D341Med (cell line): ENCODE measurements at regions not wholly inside any gene's neighbourhood (a gene's known extent, or its start where the extent isn't known, plus 50 kb on each side); places are given as distances from the start of the nearest gene placed in this dataset.

Experiments used
- DNase-seq: peaks from one replicate; pipeline ENCODE4 v3.0.0; 2012; ENCODE audit warnings: low spot score

- no peak for DNase-seq
Measured at GRCh38 chr13:103335241-103335640, 269.0 kb upstream of the SLC10A2 start.

GRCh38 chr13:103331924-103332323 is 265.7 kb upstream of the SLC10A2 start:
- no peak for DNase-seq

DNA sequence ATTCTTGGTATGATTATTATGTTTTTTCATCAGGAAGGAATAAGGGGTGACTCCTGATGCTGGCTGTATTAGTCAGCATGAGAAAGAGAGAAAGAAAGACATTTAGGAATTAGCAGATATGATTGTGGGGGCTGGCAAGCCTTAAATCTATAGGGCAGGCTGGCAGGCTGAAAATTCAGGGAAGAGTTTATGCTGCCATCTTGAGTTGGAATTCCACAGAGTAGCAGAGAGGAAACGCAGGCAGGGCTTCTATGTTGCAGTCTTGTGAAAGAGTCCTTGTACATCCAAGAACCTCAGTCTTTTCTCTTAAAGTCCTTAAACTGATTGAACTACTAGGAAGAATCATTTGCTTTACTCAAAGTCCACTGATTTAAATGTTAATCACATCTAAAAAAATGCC is 262.7 kb upstream of the SLC10A2 start:
- DNase-seq = no peak

- DNase-seq = no peak
Measured at GRCh38 chr13:103326326-103326725, 260.1 kb upstream of the SLC10A2 start.

DNA sequence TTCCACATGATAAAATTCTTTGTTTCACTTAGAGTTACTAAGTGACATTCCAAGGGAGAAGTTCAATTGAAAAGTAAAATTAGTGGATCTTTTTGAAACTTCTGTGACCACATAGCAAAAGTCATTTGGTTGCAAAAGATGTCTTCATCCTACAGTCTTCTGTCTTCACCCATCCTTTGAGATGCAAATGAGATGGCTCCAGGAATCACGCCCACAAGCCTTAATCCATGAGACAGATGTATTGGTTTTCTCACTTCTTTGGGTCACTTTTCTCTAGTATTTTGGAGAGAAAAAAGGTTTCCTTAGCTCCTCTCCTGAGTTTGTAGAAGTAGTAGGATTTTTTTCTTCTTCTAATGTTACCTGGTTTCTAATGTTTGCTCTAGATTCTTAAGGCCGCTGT is 259.5 kb upstream of the SLC10A2 start:
- DNase-seq = no peak

GRCh38 chr13:103324641-103325040 is 258.4 kb upstream of the SLC10A2 start:
- DNase-seq = no peak

- DNase-seq = no peak
Measured at GRCh38 chr13:103315711-103316110, 249.5 kb upstream of the SLC10A2 start.

DNA sequence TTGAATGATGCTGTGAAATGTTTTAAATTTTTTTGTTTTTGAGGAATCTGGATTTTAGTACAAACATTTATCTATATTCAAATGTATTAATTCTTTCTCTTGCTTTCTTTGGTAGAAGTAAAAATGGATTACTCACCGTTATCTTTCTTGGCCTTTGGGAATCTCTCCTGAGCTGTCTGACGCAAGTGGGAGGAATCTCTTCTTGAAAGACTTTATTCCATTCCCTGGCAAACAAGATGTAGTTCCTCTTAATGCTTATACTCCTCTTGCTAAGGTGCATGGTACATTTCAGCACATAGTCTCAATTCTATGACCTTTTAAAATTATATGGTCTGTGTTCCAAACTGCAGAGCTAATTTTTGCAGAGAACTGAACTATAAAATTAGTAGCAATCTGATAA is 246.2 kb upstream of the SLC10A2 start:
- no peak for DNase-seq

DNA sequence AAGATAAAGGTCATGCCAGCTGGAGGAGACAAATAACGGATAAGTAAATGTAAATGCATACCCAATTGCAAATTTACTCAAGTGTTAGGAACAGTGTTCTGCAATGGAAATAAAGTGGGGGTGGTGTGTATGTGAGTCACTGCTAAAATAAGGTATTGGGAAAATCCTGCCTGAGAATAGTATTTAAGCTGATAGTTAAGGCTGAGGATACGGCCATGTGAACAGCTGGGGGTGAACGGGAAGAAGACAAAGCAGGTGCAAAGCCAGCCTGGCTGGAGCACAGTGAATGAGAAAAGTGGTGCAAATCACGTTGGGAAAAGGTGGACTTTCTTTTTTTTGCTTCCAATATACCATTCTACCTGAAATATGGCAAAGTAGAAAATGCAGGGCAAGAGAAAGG is 242.4 kb upstream of the SLC10A2 start:
- DNase-seq = no peak

GRCh38 chr13:103306163-103306562 is 239.9 kb upstream of the SLC10A2 start:
- DNase-seq = no peak

- DNase-seq = no peak
Measured at GRCh38 chr13:103303078-103303651, 236.9 kb upstream of the SLC10A2 start.

DNA sequence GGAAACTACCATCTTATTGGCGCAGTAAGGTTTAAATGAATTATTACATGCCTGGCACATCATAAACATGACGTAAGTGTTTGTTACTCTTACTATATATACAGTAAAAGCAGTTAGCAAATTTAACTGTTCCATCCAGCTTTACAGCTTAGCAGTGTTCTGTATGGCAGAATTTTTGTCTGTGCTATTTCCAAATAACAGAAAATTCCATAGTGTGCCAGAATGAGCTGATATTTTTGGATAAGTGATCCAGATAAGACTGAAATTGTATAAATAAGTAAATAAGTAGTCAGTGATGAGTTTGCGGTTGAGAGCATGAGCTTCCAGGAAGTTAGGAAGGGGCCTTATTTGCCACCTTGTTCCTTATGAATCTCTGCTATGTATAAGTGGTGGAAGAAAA is 236.5 kb upstream of the SLC10A2 start:
- DNase-seq = no peak

DNA sequence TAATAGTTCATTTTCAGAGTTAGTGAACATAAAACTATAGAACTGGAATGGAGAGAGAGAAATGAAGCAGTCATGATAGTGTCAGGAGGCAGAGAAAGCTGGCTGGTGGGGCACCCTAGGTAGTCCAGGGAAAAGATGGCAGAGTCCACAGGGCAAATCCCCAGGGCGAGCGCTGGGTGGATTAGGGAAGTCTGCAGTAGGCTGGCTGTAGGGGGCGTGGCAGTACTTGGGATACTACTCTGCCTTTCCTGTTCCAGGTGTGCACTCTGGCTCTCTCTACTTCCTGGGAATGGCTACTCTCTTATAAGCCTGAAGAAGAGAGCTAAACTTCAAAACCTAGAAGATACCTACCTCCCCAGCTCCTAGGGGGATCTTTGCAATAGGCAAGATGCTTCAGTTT is 232.9 kb upstream of the SLC10A2 start:
- peak; percentile 26 for DNase-seq

DNA sequence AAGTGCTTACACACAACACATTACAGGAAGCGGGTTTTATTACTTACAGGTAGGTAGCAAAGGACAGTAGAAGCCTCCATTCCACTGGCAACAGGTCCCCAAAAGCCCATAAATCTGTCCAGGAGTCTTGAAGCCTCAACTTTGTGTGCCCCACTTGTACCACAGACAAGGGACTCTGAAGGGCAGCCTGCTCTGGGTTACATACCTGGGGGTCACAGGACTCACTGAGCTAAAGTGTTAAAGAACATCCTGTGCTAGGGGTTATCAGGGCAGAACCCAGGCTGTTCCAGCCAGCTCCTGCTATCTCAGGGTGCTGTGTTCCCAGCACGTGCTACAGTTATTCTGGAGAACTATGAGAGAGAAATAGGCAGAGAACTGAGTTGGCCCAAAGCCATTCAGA is 230.9 kb upstream of the SLC10A2 start:
- DNase-seq = no peak

DNA sequence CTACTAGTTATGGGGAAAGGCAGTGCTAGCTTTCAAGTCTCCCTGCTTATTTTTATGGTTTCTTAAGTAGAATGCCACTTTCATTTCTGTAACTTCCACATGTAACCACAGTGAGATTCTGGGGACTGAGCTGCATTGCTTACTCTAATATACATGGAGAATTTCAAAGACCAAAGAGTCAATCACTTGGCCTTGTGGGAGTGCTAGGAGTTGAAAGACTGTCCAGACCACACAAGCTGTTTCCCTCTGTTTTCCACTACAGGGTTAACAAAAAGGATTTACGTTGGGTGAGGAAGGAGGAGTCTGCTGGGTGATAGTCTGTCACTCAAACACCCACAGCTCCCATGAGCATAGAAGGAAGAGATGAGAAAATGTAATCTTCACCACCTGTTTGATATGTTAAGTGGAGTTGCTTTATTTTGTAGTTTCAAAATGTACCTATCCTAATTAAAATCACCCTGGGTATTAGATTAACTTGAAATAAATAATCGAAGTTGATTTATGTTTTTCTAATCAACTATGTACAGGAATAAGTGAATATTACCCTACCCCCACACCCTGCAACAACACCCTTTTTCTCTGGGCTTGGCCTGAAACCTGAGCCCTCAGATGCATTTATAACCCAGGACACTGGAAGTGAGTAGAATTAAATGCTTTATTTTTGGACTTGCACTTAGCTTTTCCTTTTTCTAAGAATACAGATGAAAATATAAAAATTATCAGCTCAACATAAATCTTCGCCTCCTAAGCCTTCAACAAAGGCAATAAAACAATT is 225.8 kb upstream of the SLC10A2 start:
- DNase-seq = no peak

DNA sequence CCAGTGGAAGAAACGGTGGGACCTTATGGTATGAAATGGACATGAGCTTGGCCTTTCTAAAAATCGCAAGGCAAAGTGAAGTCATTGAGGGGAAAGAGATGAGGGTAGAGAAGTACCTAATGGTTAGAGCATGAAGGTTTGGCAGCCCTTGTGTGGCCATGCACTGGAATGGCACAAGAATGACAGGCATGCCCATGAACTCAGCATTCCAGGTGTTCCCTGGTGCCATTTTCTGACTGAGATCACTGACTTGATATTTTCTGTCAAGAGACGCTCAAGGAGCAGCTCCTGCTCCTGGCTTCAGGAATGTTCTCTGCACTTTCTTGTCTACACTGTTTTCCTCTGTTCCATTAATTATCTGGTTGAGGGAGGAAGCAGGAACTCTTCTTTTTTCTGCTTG is 225.0 kb upstream of the SLC10A2 start:
- no peak for DNase-seq

GRCh38 chr13:103289681-103290080 is 223.5 kb upstream of the SLC10A2 start:
- no peak for DNase-seq

GRCh38 chr13:103288114-103288513 is 221.9 kb upstream of the SLC10A2 start:
- no peak for DNase-seq

DNA sequence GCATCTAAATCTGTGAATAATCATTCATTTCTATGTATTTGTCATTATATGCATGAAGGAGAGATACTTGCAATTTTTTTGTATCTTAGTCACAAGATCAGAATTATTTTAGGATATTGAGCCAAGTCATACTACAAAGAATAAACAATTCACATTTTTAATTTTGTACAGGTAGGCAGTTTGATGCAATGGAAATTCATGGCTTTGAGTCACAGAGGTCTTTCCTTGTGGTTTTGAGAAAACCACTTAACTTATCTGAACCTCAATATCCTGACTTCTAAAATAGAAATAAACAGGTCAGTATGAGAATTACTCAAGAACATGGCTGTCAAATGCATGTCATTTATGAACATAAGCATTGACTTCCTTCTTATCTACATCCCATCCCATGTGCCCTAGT is 221.4 kb upstream of the SLC10A2 start:
- DNase-seq = no peak

- DNase-seq = no peak
Measured at GRCh38 chr13:103284466-103284865, 218.2 kb upstream of the SLC10A2 start.

- no peak for DNase-seq
Measured at GRCh38 chr13:103283451-103283820, 217.2 kb upstream of the SLC10A2 start.

- no peak for DNase-seq
Measured at GRCh38 chr13:103282571-103283450, 216.6 kb upstream of the SLC10A2 start.
